ENCODE measurements at regions not wholly inside any gene's neighbourhood (a gene's known extent, or its start where the extent isn't known, plus 50 kb on each side); places are given as distances from the start of the nearest gene placed in this dataset.

GRCh38 chr20:10758446-10758845 lies 84.6 kb upstream of the JAG1 start:
- TF ChIP-seq CTCF (IDR thresholded peaks at IDR 0.05): no peak
- no peak for TF ChIP-seq EZH2 (IDR thresholded peaks at IDR 0.05)
- no peak for TF ChIP-seq EZH2phosphoT487 (IDR thresholded peaks at IDR 0.05)
